Fibroblast of the aortic adventitia (primary cell): ENCODE measurements at regions not wholly inside any gene's neighbourhood (a gene's known extent, or its start where the extent isn't known, plus 50 kb on each side); places are given as distances from the start of the nearest gene placed in this dataset.

ENCODE experiments used
- DNase-seq: peaks from one replicate; pipeline ENCODE4 v3.0.0-alpha.2; 2010; ENCODE audit warnings: low read depth
- H3K4me3 ChIP-seq: 2 replicates; pipeline ENCODE4 v1.5.1; 2011; ENCODE audit warnings: low read depth, mild to moderate bottlenecking, control low read depth, low read length, moderate library complexity
- CTCF ChIP-seq: IDR thresholded peaks from 2 replicates; pipeline ENCODE4 v1.5.1; 2011; ENCODE audit warnings: mild to moderate bottlenecking, low read length, control low read depth, inconsistent platforms; ENCODE audit not compliant: insufficient read depth

GRCh38 chr19:28718909-28719308 is 494.0 kb downstream of the UQCRFS1 start:
- TF ChIP-seq CTCF: no peak
- DNase-seq: no peak
- no peak overlapping the region for H3K4me3 ChIP-seq

- no peak overlapping the region for H3K4me3 ChIP-seq
- no peak for DNase-seq
- no peak for TF ChIP-seq CTCF
Observed at GRCh38 chr19:28715157-28715556, 497.8 kb downstream of the UQCRFS1 start.

GRCh38 chr19:28711411-28711810 is 501.5 kb downstream of the UQCRFS1 start:
- H3K4me3 ChIP-seq: no peak overlapping the region
- no peak for TF ChIP-seq CTCF
- no peak for DNase-seq

GRCh38 chr19:28710278-28710677 is 502.7 kb downstream of the UQCRFS1 start:
- H3K4me3 ChIP-seq: no peak overlapping the region
- peak; percentile 66 for TF ChIP-seq CTCF
- peak; percentile 87 for DNase-seq

- DNase-seq: no peak
- no peak overlapping the region for H3K4me3 ChIP-seq
- no peak for TF ChIP-seq CTCF
Observed at GRCh38 chr19:28706693-28707092, 506.3 kb downstream of the UQCRFS1 start.

- peak; percentile 90 for DNase-seq
- no peak overlapping the region for H3K4me3 ChIP-seq
- TF ChIP-seq CTCF: peak; percentile 65
Observed at GRCh38 chr19:28705008-28705407, 507.9 kb downstream of the UQCRFS1 start.

- TF ChIP-seq CTCF: no peak
- no peak overlapping the region for H3K4me3 ChIP-seq
- no peak for DNase-seq
Observed at GRCh38 chr19:28703400-28703956, 509.5 kb downstream of the UQCRFS1 start.
